D721Med (cell line): ENCODE measurements at regions not wholly inside any gene's neighbourhood (a gene's known extent, or its start where the extent isn't known, plus 50 kb on each side); places are given as distances from the start of the nearest gene placed in this dataset.
"Not testable (repeated sequence)": the region's sequence is repeated elsewhere in the genome, so short reads cannot be mapped to it uniquely, and the experiment has no call there.

ENCODE experiments used
- DNase-seq: peaks from one replicate; pipeline ENCODE4 v3.0.0; 2011; ENCODE audit warnings: low spot score; ENCODE audit not compliant: insufficient read length
- FAIRE-seq: peaks from 2 replicates; lab custom pipeline; 2011; peaks lifted over from hg19 to GRCh38; lab: Jason Lieb, UNC
- CTCF ChIP-seq: IDR thresholded peaks from 2 replicates; pipeline ENCODE4 v1.5.1; 2012; ENCODE audit warnings: mild to moderate bottlenecking, control low read depth; ENCODE audit not compliant: insufficient read depth; ENCODE audit errors: missing control alignments

GRCh38 chr2:176926453-176926852 lies 286.1 kb upstream of the HNRNPA3 start:
- TF ChIP-seq CTCF: no peak
- FAIRE-seq: no peak
- no peak for DNase-seq

GRCh38 chr2:176929387-176929786 lies 283.2 kb upstream of the HNRNPA3 start:
- DNase-seq, FAIRE-seq: not testable (repeated sequence)

GRCh38 chr2:176931588-176932563 lies 280.7 kb upstream of the HNRNPA3 start:
- FAIRE-seq (no peak), DNase-seq (no peak)
- TF ChIP-seq CTCF: no peak

- FAIRE-seq (no peak), DNase-seq (no peak)
- no peak for TF ChIP-seq CTCF
These were observed 278.5 kb upstream of the HNRNPA3 start for GRCh38 chr2:176934131-176934530.

- DNase-seq (no peak), FAIRE-seq (no peak)
- TF ChIP-seq CTCF: no peak
These were observed 277.7 kb upstream of the HNRNPA3 start for GRCh38 chr2:176934869-176935415.

GRCh38 chr2:176935543-176936102 lies 277.0 kb upstream of the HNRNPA3 start:
- TF ChIP-seq CTCF: no peak
- FAIRE-seq (no peak), DNase-seq (no peak)

GRCh38 chr2:176936410-176936809 lies 276.2 kb upstream of the HNRNPA3 start:
- FAIRE-seq (no peak), DNase-seq (no peak)
- TF ChIP-seq CTCF: no peak
